22Rv1 (cell line): ENCODE measurements at regions not wholly inside any gene's neighbourhood (a gene's known extent, or its start where the extent isn't known, plus 50 kb on each side); places are given as distances from the start of the nearest gene placed in this dataset.

Experiments
- CTCF ChIP-seq: fragments of 450-650 bp; IDR thresholded peaks from 2 replicates; pipeline ENCODE4 v1.5.1; 2017; ENCODE audit warnings: mild to moderate bottlenecking
- ZFX ChIP-seq: fragments of 450-650 bp; IDR thresholded peaks from 2 replicates; pipeline ENCODE4 v1.6.1; 2017; ENCODE audit warnings: antibody characterized with exemption, borderline replicate concordance

- TF ChIP-seq CTCF (no peak), ZFX (no peak)
Measured at GRCh38 chr1:36641776-36642175, 159.1 kb upstream of the CSF3R start.
